RWPE1 (cell line): ENCODE measurements at regions not wholly inside any gene's neighbourhood (a gene's known extent, or its start where the extent isn't known, plus 50 kb on each side); places are given as distances from the start of the nearest gene placed in this dataset.

Experiments used
- CTCF ChIA-PET: fragments of 350-600 bp; sonication (Branson Sonifier 250); formaldehyde crosslinking; extraction: SDS; loops from one replicate; lab custom pipeline; 2021; lab: Yijun Ruan, JAX
- POLR2A ChIA-PET: fragments of 400-600 bp; formaldehyde crosslinking; extraction: SDS; loops from one replicate; lab custom pipeline; 2020; ENCODE audit warnings: antibody characterized with exemption; ENCODE audit not compliant: low non-redundant PET; lab: Yijun Ruan, JAX
- DNase-seq: peaks from one replicate; pipeline ENCODE4 v3.0.0; 2012; ENCODE audit warnings: low spot score
- H3K27ac ChIP-seq: fragments of 450-650 bp; 2 replicates; pipeline ENCODE4 v1.5.1; 2017
- CTCF ChIP-seq: fragments of 450-650 bp; conservative IDR thresholded peaks from 2 replicates; pipeline ENCODE4 v1.5.1; 2017; ENCODE audit warnings: low read depth, mild to moderate bottlenecking

DNA sequence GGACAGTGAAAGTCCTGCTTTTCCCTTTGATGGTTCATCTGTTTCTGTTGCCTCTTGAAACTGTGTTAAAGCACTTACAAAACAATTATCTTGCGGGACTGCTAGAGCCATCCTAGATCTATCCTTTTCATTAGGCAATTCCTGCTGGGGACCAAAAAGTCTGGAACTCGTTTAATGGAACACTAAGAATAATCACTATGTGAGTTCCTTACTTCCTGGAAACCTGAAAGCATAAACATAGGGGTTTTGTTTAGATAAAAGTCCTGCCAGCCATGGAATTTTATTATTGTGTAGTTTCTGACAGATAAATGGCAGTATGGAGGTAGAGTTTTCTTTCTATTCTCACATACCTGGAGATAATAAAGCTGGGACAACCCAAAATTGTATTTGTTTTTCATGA lies 1133.3 kb downstream of the SORCS3 start:
- DNase-seq = no peak
- CTCF ChIA-PET = no interaction called here
- TF ChIP-seq CTCF = no peak

DNA sequence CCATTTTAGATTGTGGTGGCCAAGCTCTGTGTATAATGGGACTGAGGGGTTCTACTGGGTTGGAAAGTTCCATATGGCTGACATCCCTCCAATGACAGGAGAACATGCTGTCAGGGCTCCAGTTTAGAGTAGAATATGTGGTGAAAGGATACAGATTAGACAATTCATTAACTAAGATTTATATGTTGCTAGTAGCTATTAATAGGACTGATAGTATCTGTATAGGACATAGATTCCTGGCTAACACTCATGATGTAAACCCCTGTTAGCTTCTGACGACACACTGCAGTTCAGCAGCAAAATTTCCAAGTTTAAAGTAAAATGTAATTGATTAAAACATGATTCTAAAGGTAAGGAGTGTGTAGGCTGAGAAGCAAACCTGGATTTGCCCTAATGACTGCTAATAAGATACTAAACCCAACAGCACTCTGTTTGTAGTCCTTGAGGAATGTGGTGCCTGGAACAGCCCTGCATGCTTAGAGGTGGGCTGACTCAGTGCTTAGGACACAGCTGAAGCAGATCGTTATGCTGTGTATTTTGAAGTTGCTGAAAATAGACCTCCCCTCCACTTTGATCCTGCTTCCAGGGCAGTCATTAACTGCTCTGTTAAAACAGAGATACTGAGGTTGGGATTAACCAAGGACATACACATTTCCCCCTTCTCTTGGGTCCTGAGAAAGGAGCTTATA lies 1129.6 kb downstream of the SORCS3 start:
- CTCF ChIA-PET = interaction anchor here (0.5 kb wide), 1 partner anchor 100 kb away, joined by 4 read pairs; no protein-coding TSS in a partner anchor

More for the DNA sequence above, 1133.3 kb downstream of the SORCS3 start:
- no peak overlapping the region for H3K27ac ChIP-seq
- POLR2A ChIA-PET = no interaction called here

GRCh38 chr10:105769248-105770184 lies 1128.4 kb downstream of the SORCS3 start:
- ChIA-PET CTCF (no interaction called here), POLR2A (no interaction called here)
- peak; percentile 9 for DNase-seq
- no peak overlapping the region for H3K27ac ChIP-seq
- TF ChIP-seq CTCF = no peak

More for the DNA sequence above, 1129.6 kb downstream of the SORCS3 start:
- DNase-seq = no peak
- TF ChIP-seq CTCF = no peak
- H3K27ac ChIP-seq = no peak overlapping the region
- POLR2A ChIA-PET = no interaction called here

DNA sequence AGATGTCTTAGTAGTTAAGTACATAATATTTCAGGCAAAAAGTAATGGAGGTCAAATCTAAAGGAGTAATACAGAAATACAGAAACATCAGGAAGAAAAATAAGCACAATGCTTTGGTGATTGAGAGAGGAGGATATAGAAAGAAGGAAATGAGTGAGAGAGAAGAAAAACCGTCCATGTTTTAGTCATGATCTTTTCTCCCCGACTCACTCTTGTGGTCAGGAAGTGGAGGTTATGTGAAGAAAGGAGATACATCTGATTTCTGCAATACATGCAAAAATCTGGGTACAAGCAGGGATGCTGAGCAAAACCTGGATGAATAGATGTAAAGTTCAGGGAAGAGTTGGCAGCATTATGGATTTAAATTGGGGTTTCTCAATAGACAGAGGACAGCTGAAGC lies 1122.5 kb downstream of the SORCS3 start:
- ChIA-PET POLR2A (no interaction called here), CTCF (no interaction called here)
- H3K27ac ChIP-seq = no peak overlapping the region
- no peak for DNase-seq
- no peak for TF ChIP-seq CTCF

DNA sequence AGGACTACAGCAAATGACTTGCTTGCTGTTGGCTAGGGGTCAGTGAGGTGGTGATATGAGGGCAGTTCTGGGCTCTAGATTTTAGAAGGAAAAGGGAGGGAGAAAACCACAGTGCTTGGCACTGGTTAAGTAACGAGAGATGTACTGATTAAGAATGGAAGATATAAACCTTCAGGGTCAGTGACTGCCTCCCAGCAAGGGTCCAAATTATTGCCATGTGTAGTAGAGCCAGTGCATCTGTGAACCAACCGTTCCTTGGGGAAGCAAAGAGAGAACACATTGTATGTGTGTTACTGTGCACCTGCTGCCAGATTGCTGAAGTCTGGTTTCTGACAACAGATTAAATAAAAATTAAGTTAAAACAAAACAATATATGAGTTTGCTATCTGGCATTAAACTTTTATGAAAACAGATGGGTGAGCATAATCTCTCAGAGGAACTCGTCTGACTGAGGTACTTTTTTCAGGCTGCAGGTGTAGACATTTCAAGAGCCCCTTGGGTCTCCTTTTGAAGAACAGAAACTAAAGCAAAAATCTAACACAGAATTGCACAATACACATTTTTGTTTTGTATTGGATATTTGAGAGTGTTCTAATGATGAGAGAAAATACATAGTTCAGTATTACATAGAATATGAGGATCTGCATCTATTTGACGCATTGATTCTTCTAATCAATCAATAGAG lies 1120.6 kb downstream of the SORCS3 start:
- no peak for DNase-seq
- ChIA-PET POLR2A (no interaction called here), CTCF (no interaction called here)
- no peak overlapping the region for H3K27ac ChIP-seq
- TF ChIP-seq CTCF = no peak

DNA sequence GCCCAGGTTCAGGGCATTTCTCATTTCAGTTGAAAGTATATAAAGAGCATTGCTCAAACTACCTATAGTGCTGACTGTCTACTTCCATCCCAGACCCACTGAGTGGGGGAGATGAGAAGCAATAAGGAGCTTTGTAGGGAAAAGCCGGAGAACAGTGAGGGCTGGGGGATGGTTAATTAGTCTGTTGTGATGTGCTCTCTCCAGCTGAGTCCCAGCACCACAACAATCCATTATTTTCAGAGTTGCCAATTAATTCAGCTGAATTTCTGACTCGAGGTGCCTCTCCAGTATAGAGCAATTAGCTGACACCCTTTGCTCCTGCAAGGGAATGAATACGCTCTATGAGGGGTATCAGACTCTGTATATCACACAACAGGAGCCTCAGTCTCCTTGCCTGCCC lies 1118.6 kb downstream of the SORCS3 start:
- CTCF ChIA-PET = no interaction called here
- no peak for DNase-seq
- no peak for TF ChIP-seq CTCF
- POLR2A ChIA-PET = no interaction called here
- H3K27ac ChIP-seq = no peak overlapping the region
